ENCODE measurements at regions not wholly inside any gene's neighbourhood (a gene's known extent, or its start where the extent isn't known, plus 50 kb on each side); places are given as distances from the start of the nearest gene placed in this dataset.
"Not testable (repeated sequence)": the region's sequence is repeated elsewhere in the genome, so short reads cannot be mapped to it uniquely, and the experiment has no call there.

GRCh38 chr18:5830902-5831301 is 64.4 kb downstream of the TMEM200C start:
- H3K9me3 ChIP-seq; H3K4me1 ChIP-seq (ENCODE audit: low read depth); DNase-seq; ATAC-seq; H3K4me3 ChIP-seq; intact Hi-C loops (cut with DNase I, micrococcal nuclease); H3K36me3 ChIP-seq (ENCODE audit: low read depth): not testable (repeated sequence)

DNA sequence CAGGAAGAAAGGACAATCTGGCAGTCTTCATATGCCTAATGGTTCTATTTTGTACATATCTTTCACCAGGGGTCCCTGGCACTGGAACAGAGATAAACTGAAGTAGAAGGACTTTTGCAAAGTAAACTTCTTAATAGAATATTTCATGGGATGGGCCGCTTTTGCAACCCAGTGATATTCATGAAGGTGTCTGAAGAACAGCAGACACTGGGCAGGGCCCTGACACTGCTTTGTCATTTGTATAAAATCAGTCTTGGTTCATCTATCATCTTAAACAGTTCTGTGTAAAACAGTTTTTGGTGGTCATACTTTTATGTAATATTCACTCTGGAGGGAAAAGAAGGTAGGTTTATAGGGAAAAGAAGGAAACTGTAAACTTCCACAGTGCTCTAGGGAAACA is 66.4 kb downstream of the TMEM200C start:
- no peaks in the 10 kb centered on the region for H3K36me3 ChIP-seq (ENCODE audit: low read depth)
- intact Hi-C loops (cut with DNase I, micrococcal nuclease), result no loop called here
- H3K4me3 ChIP-seq, result no peak overlapping the region
- H3K4me1 ChIP-seq (ENCODE audit: low read depth), result no peaks in the 10 kb centered on the region
- H3K9me3 ChIP-seq, result no peaks in the 10 kb centered on the region
- no peak for ATAC-seq
- no peak for DNase-seq
- no peak for TF ChIP-seq CTCF (IDR thresholded peaks at IDR 0.05)

DNA sequence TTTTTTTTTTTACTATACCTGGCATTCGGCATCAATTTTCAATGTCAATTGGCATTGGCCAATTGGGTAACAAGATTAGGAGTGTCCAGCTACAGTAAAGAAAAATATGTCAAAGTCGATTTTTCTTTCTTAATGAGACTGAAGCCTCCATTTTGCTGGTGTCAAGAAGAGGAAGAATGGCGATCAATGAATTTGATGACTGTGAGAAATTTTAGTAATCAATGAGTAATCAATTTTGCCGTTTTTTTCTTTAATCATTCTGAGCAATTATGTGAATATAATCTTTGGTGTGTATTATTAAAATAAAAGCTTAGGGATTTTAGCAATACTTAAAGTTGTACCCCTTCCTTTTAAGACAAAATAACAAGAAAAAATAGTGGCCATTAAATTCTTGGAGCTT is 69.7 kb downstream of the TMEM200C start:
- no peak overlapping the region for H3K4me3 ChIP-seq
- no peaks in the 10 kb centered on the region for H3K4me1 ChIP-seq (ENCODE audit: low read depth)
- ATAC-seq, result no peak
- DNase-seq, result no peak
- no peak for TF ChIP-seq CTCF (IDR thresholded peaks at IDR 0.05)
- no peaks in the 10 kb centered on the region for H3K9me3 ChIP-seq
- no peaks in the 10 kb centered on the region for H3K36me3 ChIP-seq (ENCODE audit: low read depth)
- intact Hi-C loops (cut with DNase I, micrococcal nuclease), result no loop called here

- no peak overlapping the region for H3K4me3 ChIP-seq
- no peaks in the 10 kb centered on the region for H3K9me3 ChIP-seq
- TF ChIP-seq CTCF (IDR thresholded peaks at IDR 0.05), result no peak
- ATAC-seq, result no peak
- intact Hi-C loops (cut with DNase I, micrococcal nuclease), result no loop called here
- no peaks in the 10 kb centered on the region for H3K4me1 ChIP-seq (ENCODE audit: low read depth)
- H3K36me3 ChIP-seq (ENCODE audit: low read depth), result no peaks in the 10 kb centered on the region
- DNase-seq, result no peak
These were observed 70.8 kb downstream of the TMEM200C start for GRCh38 chr18:5824370-5824984.

- no peaks in the 10 kb centered on the region for H3K36me3 ChIP-seq (ENCODE audit: low read depth)
- intact Hi-C loops (cut with DNase I, micrococcal nuclease), result no loop called here
- no peak for TF ChIP-seq CTCF (IDR thresholded peaks at IDR 0.05)
- H3K9me3 ChIP-seq, result no peaks in the 10 kb centered on the region
- no peak overlapping the region for H3K4me3 ChIP-seq
- DNase-seq (no peak), ATAC-seq (no peak)
- no peaks in the 10 kb centered on the region for H3K4me1 ChIP-seq (ENCODE audit: low read depth)
These were observed 77.5 kb downstream of the TMEM200C start for GRCh38 chr18:5817816-5818215.

- ATAC-seq (no peak), DNase-seq (no peak)
- H3K9me3 ChIP-seq, result peaks cover 17% of the 10 kb centered on the region
- TF ChIP-seq CTCF (IDR thresholded peaks at IDR 0.05), result no peak
- H3K36me3 ChIP-seq (ENCODE audit: low read depth), result no peaks in the 10 kb centered on the region
- H3K4me3 ChIP-seq, result no peak overlapping the region
- H3K4me1 ChIP-seq (ENCODE audit: low read depth), result no peaks in the 10 kb centered on the region
- intact Hi-C loops (cut with DNase I, micrococcal nuclease), result no loop called here
These were observed 88.5 kb downstream of the TMEM200C start for GRCh38 chr18:5806860-5807259.
